Endothelial cell of umbilical vein (primary cell): ENCODE measurements at regions not wholly inside any gene's neighbourhood (a gene's known extent, or its start where the extent isn't known, plus 50 kb on each side); places are given as distances from the start of the nearest gene placed in this dataset.

Source experiments
- BruUV-seq: library from RNA; stranded (reverse); fragments of 400-500 nt; replicated peaks from 2 replicates; lab custom pipeline; 2021; lab: Mats Ljungman, UMichigan
- CTCF ChIA-PET: fragments of 300-600, 350-600 bp; sonication (Branson Sonifier 250); formaldehyde crosslinking; loops from one replicate; lab custom pipeline; 2021; ENCODE audit warnings: antibody characterized with exemption, inconsistent platforms; lab: Charles Lee
- POLR2A ChIA-PET: fragments of 300-600, 350-600 bp; sonication (Branson Sonifier 250); formaldehyde crosslinking; loops from one replicate; lab custom pipeline; 2021; ENCODE audit warnings: antibody characterized with exemption, inconsistent platforms; lab: Charles Lee
- DNase-seq: peaks from one replicate; pipeline ENCODE4 v3.0.0-alpha.2; 2011; ENCODE audit warnings: low read depth, low spot score
- FAIRE-seq: peaks from 2 replicates; lab custom pipeline; 2011; peaks lifted over from hg19 to GRCh38; lab: Jason Lieb, UNC
- H2AFZ ChIP-seq: 2 replicates; pipeline ENCODE4 v1.6.0; 2012; ENCODE audit warnings: low read depth, low read length, control low read depth, inconsistent platforms
- H3K27ac ChIP-seq: 2 replicates; pipeline ENCODE4 v1.5.1; 2011; ENCODE audit warnings: low read depth, mild to moderate bottlenecking, control low read depth, low read length, moderate library complexity; ENCODE audit not compliant: insufficient read depth
- H3K27me3 ChIP-seq, 2 experiments: 2 replicates each; pipeline versions ENCODE4 v1.6.0 to v1.6.1; 2011; ENCODE audit warnings: low read length in 2 of 2, mixed read lengths in 1 of 2; ENCODE audit not compliant: control insufficient read depth in 2 of 2, insufficient read depth in 2 of 2
- H3K36me3 ChIP-seq, 2 experiments: 2 replicates in 1 of 2; 3 replicates in 1 of 2; pipeline ENCODE4 v1.5.1; 2011; ENCODE audit warnings: low read length in 2 of 2, mild to moderate bottlenecking in 1 of 2, moderate library complexity in 1 of 2; ENCODE audit not compliant: control insufficient read depth in 2 of 2, insufficient read depth in 2 of 2; ENCODE audit errors: extremely low read depth in 1 of 2
- H3K4me1 ChIP-seq: 3 replicates; pipeline ENCODE4 v1.5.1; 2011; ENCODE audit warnings: mild to moderate bottlenecking, low read length; ENCODE audit not compliant: control insufficient read depth, insufficient read depth; ENCODE audit errors: extremely low read depth
- H3K4me2 ChIP-seq: 2 replicates; pipeline ENCODE4 v1.6.1; 2011; ENCODE audit warnings: low read length, control low read depth, mixed read lengths; ENCODE audit not compliant: insufficient read depth
- H3K4me3 ChIP-seq, 3 experiments: fragments of 200-600 bp in 1 of 3; sonication (generic), shearing (Covaris generic) in 1 of 3; replicated peaks in 1 of 3; 2 replicates each; pipeline ENCODE4 v1.5.1; 2011 to 2016; ENCODE audit warnings: control low read depth in 3 of 3, low read length in 3 of 3, mild to moderate bottlenecking in 2 of 3, inconsistent platforms in 1 of 3, low read depth in 1 of 3, moderate library complexity in 1 of 3; ENCODE audit not compliant: insufficient read depth in 1 of 3
- H3K79me2 ChIP-seq: 2 replicates; pipeline ENCODE4 v1.6.0; 2012; ENCODE audit warnings: low read length, inconsistent platforms; ENCODE audit not compliant: control insufficient read depth, insufficient read depth
- H3K9ac ChIP-seq: replicated peaks from 2 replicates; pipeline ENCODE3; 2011; ENCODE audit warnings: low read length, control low read depth; ENCODE audit not compliant: insufficient read depth; ENCODE audit errors: extremely low read depth
- H3K9me1 ChIP-seq: replicated peaks from 3 replicates; pipeline ENCODE4 v1.6.0; 2011; ENCODE audit warnings: mild to moderate bottlenecking, low read length; ENCODE audit not compliant: control insufficient read depth, insufficient read depth; ENCODE audit errors: extremely low read depth
- H3K9me3 ChIP-seq: replicated peaks from 2 replicates; pipeline ENCODE4 v1.5.1; 2012; ENCODE audit warnings: low read length, inconsistent platforms; ENCODE audit not compliant: control insufficient read depth, insufficient read depth
- H4K20me1 ChIP-seq: replicated peaks from 2 replicates; pipeline ENCODE3; 2011; ENCODE audit warnings: mild to moderate bottlenecking, low read length; ENCODE audit not compliant: control insufficient read depth, insufficient read depth; ENCODE audit errors: extremely low read depth
- CTCF ChIP-seq, 2 donors: IDR thresholded peaks; 1 replicate in 1 of 2; 2 replicates in 1 of 2; pipeline ENCODE4 v1.5.1; 2011; ENCODE audit warnings: low read length in 2 of 2, mild to moderate bottlenecking in 2 of 2, moderate library complexity in 2 of 2, control low read depth in 1 of 2, inconsistent platforms in 1 of 2, low read depth in 1 of 2; ENCODE audit not compliant: insufficient read depth in 1 of 2; ENCODE audit errors: extremely low read depth in 1 of 2
- FOS ChIP-seq: IDR thresholded peaks from 2 replicates; pipeline ENCODE4 v1.6.1; 2011; ENCODE audit warnings: mild to moderate bottlenecking, low read length, moderate library complexity, borderline replicate concordance; ENCODE audit not compliant: insufficient read depth
- GATA2 ChIP-seq: IDR thresholded peaks from 2 replicates; pipeline ENCODE4 v1.7.0; 2011; ENCODE audit warnings: low read depth, mild to moderate bottlenecking, moderate library complexity, mixed read lengths, low read length; ENCODE audit not compliant: insufficient read length, insufficient read depth
- JUN ChIP-seq: IDR thresholded peaks from 2 replicates; pipeline ENCODE4 v1.6.1; 2011; ENCODE audit warnings: borderline replicate concordance, low read depth; ENCODE audit not compliant: insufficient read length, insufficient read depth
- MAX ChIP-seq: IDR thresholded peaks from 2 replicates; pipeline ENCODE4 v1.6.1; 2011; ENCODE audit not compliant: insufficient read depth, insufficient read length
- MYC ChIP-seq: IDR thresholded peaks from one replicate; pipeline ENCODE4 v1.6.1; 2011; ENCODE audit warnings: mild to moderate bottlenecking, low read depth, low read length
- POLR2A ChIP-seq: IDR thresholded peaks from 2 replicates; pipeline ENCODE4 v1.6.1; 2012; ENCODE audit warnings: low read depth, mild to moderate bottlenecking, control low read depth, low read length
- POLR2AphosphoS5 ChIP-seq: IDR thresholded peaks from 2 replicates; pipeline ENCODE4 v1.6.1; 2012; ENCODE audit warnings: low read depth, mild to moderate bottlenecking, control low read depth, low read length, moderate library complexity; ENCODE audit not compliant: insufficient read depth
- dilution Hi-C: fragments of 300-500 bp; cut with MboI; formaldehyde crosslinking; loops from one replicate; pipeline ENCODE4 v1.15.0; 2019; ENCODE audit warnings: low sequenced_read_pairs; ENCODE audit not compliant: extremely low pct_ligation_motif_present
- intact Hi-C: fragments of 100-400 bp; cut with micrococcal nuclease; formaldehyde crosslinking; loops from one replicate; pipeline ENCODE4 v1.10.0; 2022

GRCh38 chr5:68408345-68408871 lies 192.9 kb downstream of the PIK3R1 start:
- H3K79me2 ChIP-seq = no peaks in the 10 kb centered on the region
- intact Hi-C loops (no loop called here), dilution Hi-C loops (no loop called here)
- H3K4me3 ChIP-seq = no peak overlapping the region
- no peak overlapping the region for H3K27ac ChIP-seq
- POLR2A ChIA-PET = no interaction called here
- H3K9ac ChIP-seq = no peak overlapping the region
- TF ChIP-seq GATA2 = no peak
- TF ChIP-seq CTCF (IDR thresholded peaks at IDR 0.05; ENCODE audit: extremely low read depth in 1 of 2, insufficient read depth in 1 of 2, low read depth in 1 of 2, low read length in 2 of 2) = no peak
- TF ChIP-seq JUN = no peak
- no peak for TF ChIP-seq MAX
- TF ChIP-seq POLR2AphosphoS5 = no peak
- no peak for TF ChIP-seq MYC
- no peak for TF ChIP-seq FOS
- TF ChIP-seq POLR2A = no peak
- DNase-seq (no peak), FAIRE-seq (no peak)
- H3K9me1 ChIP-seq = no peaks in the 10 kb centered on the region
- H4K20me1 ChIP-seq = no peaks in the 10 kb centered on the region
- CTCF ChIA-PET = interaction anchor here (0.7 to 1.6 kb wide), 3 partner anchors 8 to 122 kb away, joined by 3 to 5 read pairs (median 3); no protein-coding TSS in a partner anchor
- no TSS peak for BruUV-seq
- no peak overlapping the region for H3K4me2 ChIP-seq
- H3K9me3 ChIP-seq = no peaks in the 10 kb centered on the region
- H3K4me1 ChIP-seq = no peaks in the 10 kb centered on the region
- H3K27me3 ChIP-seq = no peaks in the 10 kb centered on the region
- H2AFZ ChIP-seq = no peak overlapping the region
- H3K36me3 ChIP-seq = no peaks in the 10 kb centered on the region
